SU-DHL-6 (cell line): ENCODE measurements at regions not wholly inside any gene's neighbourhood (a gene's known extent, or its start where the extent isn't known, plus 50 kb on each side); places are given as distances from the start of the nearest gene placed in this dataset.

Experiments
- EZH2phosphoT487 ChIP-seq: fragments of 200-600 bp; sonication (generic), shearing (Covaris generic); conservative IDR thresholded peaks from 2 replicates; pipeline ENCODE4 v1.6.1; 2018; ENCODE audit warnings: mild to moderate bottlenecking, antibody characterized with exemption, low read length, moderate library complexity, mixed read lengths
- TF ChIP-seq, protein P1 (sequence below): fragments of 200-600 bp; sonication (generic); IDR thresholded peaks from one replicate; pipeline ENCODE4 v1.5.1; 2017; ENCODE audit warnings: antibody characterized with exemption, mild to moderate bottlenecking, low read length, moderate library complexity; ENCODE audit not compliant: insufficient read depth, poor library complexity, severe bottlenecking

DNA sequence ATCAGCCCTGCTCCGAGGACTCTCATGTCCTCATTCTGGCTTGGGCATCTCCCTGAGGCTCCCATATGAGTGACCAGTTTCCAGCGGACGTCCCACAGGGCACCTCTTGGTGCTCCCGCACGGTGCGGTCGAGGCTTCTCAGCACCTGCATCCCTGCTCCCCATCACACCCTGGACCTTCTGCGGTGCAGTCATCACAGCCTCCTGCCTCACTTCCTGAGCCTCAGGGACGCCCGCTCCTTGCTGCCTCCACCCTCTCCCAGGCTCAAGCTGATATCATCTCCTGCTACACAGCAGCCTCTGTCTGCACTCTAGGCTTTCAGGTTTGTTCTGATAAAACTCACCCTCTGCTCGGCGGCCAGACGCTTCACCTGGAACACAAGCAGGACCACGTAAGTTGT is 185.0 kb downstream of the TMEM18 start:
- TF ChIP-seq, protein P1, sequence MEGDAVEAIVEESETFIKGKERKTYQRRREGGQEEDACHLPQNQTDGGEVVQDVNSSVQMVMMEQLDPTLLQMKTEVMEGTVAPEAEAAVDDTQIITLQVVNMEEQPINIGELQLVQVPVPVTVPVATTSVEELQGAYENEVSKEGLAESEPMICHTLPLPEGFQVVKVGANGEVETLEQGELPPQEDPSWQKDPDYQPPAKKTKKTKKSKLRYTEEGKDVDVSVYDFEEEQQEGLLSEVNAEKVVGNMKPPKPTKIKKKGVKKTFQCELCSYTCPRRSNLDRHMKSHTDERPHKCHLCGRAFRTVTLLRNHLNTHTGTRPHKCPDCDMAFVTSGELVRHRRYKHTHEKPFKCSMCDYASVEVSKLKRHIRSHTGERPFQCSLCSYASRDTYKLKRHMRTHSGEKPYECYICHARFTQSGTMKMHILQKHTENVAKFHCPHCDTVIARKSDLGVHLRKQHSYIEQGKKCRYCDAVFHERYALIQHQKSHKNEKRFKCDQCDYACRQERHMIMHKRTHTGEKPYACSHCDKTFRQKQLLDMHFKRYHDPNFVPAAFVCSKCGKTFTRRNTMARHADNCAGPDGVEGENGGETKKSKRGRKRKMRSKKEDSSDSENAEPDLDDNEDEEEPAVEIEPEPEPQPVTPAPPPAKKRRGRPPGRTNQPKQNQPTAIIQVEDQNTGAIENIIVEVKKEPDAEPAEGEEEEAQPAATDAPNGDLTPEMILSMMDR: no peak
- TF ChIP-seq EZH2phosphoT487: no peak
